ENCODE measurements at regions not wholly inside any gene's neighbourhood (a gene's known extent, or its start where the extent isn't known, plus 50 kb on each side); places are given as distances from the start of the nearest gene placed in this dataset.

GRCh38 chr4:171397175-171397574 lies 416.0 kb upstream of the GALNTL6 start:
- Histone ChIP-seq H3K4me3 (no peak overlapping the region), H3K36me3 (replicated peaks in 1 of 2; ENCODE audit: insufficient read depth in 1 of 2, low read depth in 2 of 2) (no peaks in the 10 kb centered on the region), H3K4me1 (no peaks in the 10 kb centered on the region), H3K9me3 (no peaks in the 10 kb centered on the region), H3K27me3 (no peaks in the 10 kb centered on the region), H3K27ac (no peak overlapping the region)
- no peak for DNase-seq
- TF ChIP-seq POLR2A (IDR thresholded peaks at IDR 0.05) (no peak), CTCF (IDR thresholded peaks at IDR 0.05) (no peak)
- no peak for ATAC-seq
- 91 to 95% methylated on average over 6 of the region's 6 CpGs for WGBS, 2 donors
- intact Hi-C loops (cut with DNase I), result no loop called here

- Histone ChIP-seq H3K4me3 (no peak overlapping the region), H3K27me3 (no peaks in the 10 kb centered on the region), H3K36me3 (replicated peaks in 1 of 2; ENCODE audit: insufficient read depth in 1 of 2, low read depth in 2 of 2) (no peaks in the 10 kb centered on the region), H3K4me1 (no peaks in the 10 kb centered on the region), H3K9me3 (no peaks in the 10 kb centered on the region), H3K27ac (no peak overlapping the region)
- no peak for TF ChIP-seq POLR2A (IDR thresholded peaks at IDR 0.05)
- no peak for TF ChIP-seq CTCF (IDR thresholded peaks at IDR 0.05)
- no peak for DNase-seq
- intact Hi-C loops (cut with DNase I), result no loop called here
- ATAC-seq, result no peak
- WGBS, 2 donors, result 59% methylated on average over 3 of the region's 3 CpGs
Observed at GRCh38 chr4:171390626-171391025, 422.6 kb upstream of the GALNTL6 start.

GRCh38 chr4:171378323-171378722 lies 434.9 kb upstream of the GALNTL6 start:
- intact Hi-C loops (cut with DNase I), result no loop called here
- H3K36me3 ChIP-seq (replicated peaks in 1 of 2; ENCODE audit: insufficient read depth in 1 of 2, low read depth in 2 of 2), result no peaks in the 10 kb centered on the region

GRCh38 chr4:171376724-171377123 lies 436.5 kb upstream of the GALNTL6 start:
- DNase-seq (no peak), ATAC-seq (no peak)
- Histone ChIP-seq H3K27ac (no peak overlapping the region), H3K4me1 (no peaks in the 10 kb centered on the region), H3K36me3 (replicated peaks in 1 of 2; ENCODE audit: insufficient read depth in 1 of 2, low read depth in 2 of 2) (no peaks in the 10 kb centered on the region), H3K9me3 (no peaks in the 10 kb centered on the region), H3K27me3 (no peaks in the 10 kb centered on the region), H3K4me3 (no peak overlapping the region)
- WGBS, 2 donors, result 82 to 88% methylated on average over 1 of the region's 1 CpG
- TF ChIP-seq CTCF (IDR thresholded peaks at IDR 0.05), result no peak
- no peak for TF ChIP-seq POLR2A (IDR thresholded peaks at IDR 0.05)
- intact Hi-C loops (cut with DNase I), result no loop called here

More at GRCh38 chr4:171378323-171378722, 434.9 kb upstream of the GALNTL6 start:
- no peaks in the 10 kb centered on the region for H3K4me1 ChIP-seq
- ATAC-seq (no peak), DNase-seq (no peak)
- no peaks in the 10 kb centered on the region for H3K9me3 ChIP-seq
- no peak overlapping the region for H3K27ac ChIP-seq
- H3K27me3 ChIP-seq, result no peaks in the 10 kb centered on the region
- no peak overlapping the region for H3K4me3 ChIP-seq
- TF ChIP-seq CTCF (IDR thresholded peaks at IDR 0.05) (no peak), POLR2A (IDR thresholded peaks at IDR 0.05) (no peak)

- DNase-seq (no peak), ATAC-seq (no peak)
- intact Hi-C loops (cut with DNase I), result no loop called here
- Histone ChIP-seq H3K27me3 (no peaks in the 10 kb centered on the region), H3K4me3 (no peak overlapping the region), H3K27ac (no peak overlapping the region), H3K36me3 (replicated peaks in 1 of 2; ENCODE audit: insufficient read depth in 1 of 2, low read depth in 2 of 2) (no peaks in the 10 kb centered on the region), H3K4me1 (no peaks in the 10 kb centered on the region), H3K9me3 (no peaks in the 10 kb centered on the region)
- no peak for TF ChIP-seq CTCF (IDR thresholded peaks at IDR 0.05)
- TF ChIP-seq POLR2A (IDR thresholded peaks at IDR 0.05), result no peak
Observed at GRCh38 chr4:171353535-171353934, 459.7 kb upstream of the GALNTL6 start.

Data from body of pancreas (tissue), 4 donors.